ENCODE measurements at regions not wholly inside any gene's neighbourhood (a gene's known extent, or its start where the extent isn't known, plus 50 kb on each side); places are given as distances from the start of the nearest gene placed in this dataset.

DNA sequence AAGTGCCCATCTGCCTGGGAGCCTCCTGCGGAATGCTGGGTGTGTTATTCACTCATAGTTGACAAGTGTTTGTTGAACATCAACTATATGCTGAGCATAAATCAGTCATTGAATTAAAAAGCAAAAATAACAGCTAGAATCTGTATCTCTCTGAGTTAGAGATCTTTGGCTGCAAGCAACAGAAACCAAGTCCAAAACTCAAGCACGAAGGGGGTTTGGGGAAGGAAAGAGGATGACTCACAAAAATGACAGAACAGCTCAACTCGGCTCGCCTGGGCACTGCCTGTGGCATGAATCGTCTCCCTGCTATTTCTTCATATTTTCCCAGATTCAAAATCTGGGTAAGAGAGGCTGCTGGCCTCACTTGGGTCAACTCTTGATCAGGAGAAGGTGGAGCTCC is 72.6 kb upstream of the NCOR2 start:
- Histone ChIP-seq H3K27ac (no peak overlapping the region), H3K4me3 (no peak overlapping the region), H3K4me1 (peaks cover 17 to 48% (median 27%) of the 10 kb centered on the region in 3 donors), H3K36me3 (no peaks in the 10 kb centered on the region), H3K9me3 (peaks cover 0 to 5% (median 0%) of the 10 kb centered on the region in 3 donors), H3K27me3 (peaks cover 0 to 43% (median 0%) of the 10 kb centered on the region in 4 donors)
- no peak for DNase-seq
- no peak for TF ChIP-seq POLR2A (IDR thresholded peaks at IDR 0.05)
- TF ChIP-seq, protein P1, sequence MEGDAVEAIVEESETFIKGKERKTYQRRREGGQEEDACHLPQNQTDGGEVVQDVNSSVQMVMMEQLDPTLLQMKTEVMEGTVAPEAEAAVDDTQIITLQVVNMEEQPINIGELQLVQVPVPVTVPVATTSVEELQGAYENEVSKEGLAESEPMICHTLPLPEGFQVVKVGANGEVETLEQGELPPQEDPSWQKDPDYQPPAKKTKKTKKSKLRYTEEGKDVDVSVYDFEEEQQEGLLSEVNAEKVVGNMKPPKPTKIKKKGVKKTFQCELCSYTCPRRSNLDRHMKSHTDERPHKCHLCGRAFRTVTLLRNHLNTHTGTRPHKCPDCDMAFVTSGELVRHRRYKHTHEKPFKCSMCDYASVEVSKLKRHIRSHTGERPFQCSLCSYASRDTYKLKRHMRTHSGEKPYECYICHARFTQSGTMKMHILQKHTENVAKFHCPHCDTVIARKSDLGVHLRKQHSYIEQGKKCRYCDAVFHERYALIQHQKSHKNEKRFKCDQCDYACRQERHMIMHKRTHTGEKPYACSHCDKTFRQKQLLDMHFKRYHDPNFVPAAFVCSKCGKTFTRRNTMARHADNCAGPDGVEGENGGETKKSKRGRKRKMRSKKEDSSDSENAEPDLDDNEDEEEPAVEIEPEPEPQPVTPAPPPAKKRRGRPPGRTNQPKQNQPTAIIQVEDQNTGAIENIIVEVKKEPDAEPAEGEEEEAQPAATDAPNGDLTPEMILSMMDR (IDR thresholded peaks at IDR 0.05): no peak
- intact Hi-C loops (cut with DNase I): no loop called here
- WGBS, 2 donors: 8 to 24% methylated on average over 5 of the region's 5 CpGs

DNA sequence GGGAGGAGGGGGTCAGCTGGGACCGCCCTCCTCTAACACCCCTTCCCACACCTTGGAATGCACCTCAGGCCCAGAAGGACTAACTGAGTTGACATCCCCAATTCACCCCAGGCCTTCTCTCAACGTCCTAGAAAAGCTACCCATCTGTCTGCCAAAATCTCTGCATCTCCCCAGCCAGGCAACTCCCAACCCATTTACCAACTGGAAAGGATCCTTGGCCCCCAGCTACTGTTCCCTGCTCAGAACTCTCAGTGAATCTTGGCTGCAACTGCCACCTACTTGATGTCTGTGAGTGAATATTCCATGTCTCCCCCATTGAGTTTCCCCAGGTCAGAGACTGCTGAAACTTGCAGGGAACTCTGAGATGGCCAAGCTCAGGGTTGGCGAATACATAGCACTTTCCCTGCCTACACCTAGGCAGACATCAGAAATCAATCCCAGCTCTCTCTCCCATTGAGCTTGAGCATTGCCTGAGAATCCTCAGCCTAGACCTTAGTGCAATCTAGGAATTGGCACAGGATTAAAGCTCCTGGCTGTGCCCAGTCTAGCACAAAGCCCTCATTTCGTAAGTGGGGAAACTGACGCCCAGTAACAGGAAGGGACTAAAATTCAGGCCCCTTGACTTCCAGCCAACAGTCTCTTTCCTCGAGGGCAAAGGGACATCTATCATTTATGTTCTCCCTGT is 71.9 kb upstream of the NCOR2 start:
- H3K4me1 ChIP-seq: peaks cover 17 to 50% (median 27%) of the 10 kb centered on the region in 3 donors
- WGBS, 2 donors: 23 to 29% methylated on average over 6 of the region's 6 CpGs
- no peak overlapping the region for H3K4me3 ChIP-seq
- no peaks in the 10 kb centered on the region for H3K36me3 ChIP-seq
- TF ChIP-seq, protein P1 (IDR thresholded peaks at IDR 0.05): no peak
- no peak for TF ChIP-seq POLR2A (IDR thresholded peaks at IDR 0.05)
- intact Hi-C loops (cut with DNase I): no loop called here
- peaks cover 0 to 43% (median 0%) of the 10 kb centered on the region in 4 donors for H3K27me3 ChIP-seq
- H3K27ac ChIP-seq: no peak overlapping the region
- DNase-seq: no peak
- peaks cover 0 to 5% (median 0%) of the 10 kb centered on the region in 3 donors for H3K9me3 ChIP-seq

DNA sequence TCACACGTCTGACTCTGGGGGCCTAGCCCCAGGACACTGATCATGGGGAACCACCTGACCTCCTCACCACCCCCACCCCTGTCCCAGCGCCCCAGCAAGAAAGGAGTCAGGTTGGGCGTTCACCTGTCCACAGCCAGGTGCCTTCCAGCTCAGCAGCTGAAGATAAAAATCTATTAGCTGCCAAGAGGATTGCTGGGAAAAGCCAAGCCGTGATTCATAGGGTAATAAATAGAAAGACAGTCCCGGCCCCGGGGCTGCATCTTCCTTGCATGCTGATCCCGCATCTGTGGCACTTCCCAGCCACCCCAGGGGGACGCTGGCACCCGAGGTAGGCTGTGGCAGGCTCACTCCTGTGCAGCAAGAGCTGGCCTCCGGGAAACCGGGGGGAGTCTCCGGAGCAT is 70.2 kb upstream of the NCOR2 start:
- intact Hi-C loops (cut with DNase I): no loop called here
- Histone ChIP-seq H3K27me3 (peaks cover 0 to 34% (median 0%) of the 10 kb centered on the region in 4 donors), H3K36me3 (no peaks in the 10 kb centered on the region), H3K27ac (peak overlapping the region; percentile 11 to 56 (median 35)), H3K9me3 (peaks cover 0 to 5% (median 0%) of the 10 kb centered on the region in 3 donors), H3K4me3 (no peak overlapping the region), H3K4me1 (peaks cover 17 to 67% (median 37%) of the 10 kb centered on the region in 3 donors)
- TF ChIP-seq, protein P1 (IDR thresholded peaks at IDR 0.05): no peak
- no peak for TF ChIP-seq POLR2A (IDR thresholded peaks at IDR 0.05)
- DNase-seq: no peak
- 19 to 30% methylated on average over 5 to 11 of the region's 12 CpGs for WGBS, 2 donors

DNA sequence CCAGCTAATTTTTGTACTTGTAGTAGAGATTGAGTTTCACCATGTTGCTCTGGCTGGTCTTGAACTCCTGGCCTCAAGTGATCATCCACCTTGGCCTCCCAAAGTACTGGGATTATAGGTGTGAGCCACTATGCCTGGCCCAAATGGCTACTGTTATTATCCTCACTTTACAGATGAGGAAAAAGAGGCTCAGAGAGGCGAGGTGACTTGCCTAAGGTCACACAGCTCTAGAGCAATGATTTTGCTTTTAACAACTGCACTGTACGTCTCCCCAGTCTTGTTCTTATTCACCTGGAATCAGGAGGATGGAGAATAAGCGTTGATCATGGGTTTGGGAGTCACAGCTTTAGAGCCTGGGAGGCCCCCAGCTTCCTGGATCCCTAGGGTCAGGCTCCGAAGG is 69.8 kb upstream of the NCOR2 start:
- Histone ChIP-seq H3K4me3 (no peak overlapping the region), H3K9me3 (peaks cover 0 to 5% (median 0%) of the 10 kb centered on the region in 3 donors), H3K27me3 (peaks cover 0 to 34% (median 0%) of the 10 kb centered on the region in 4 donors), H3K36me3 (no peaks in the 10 kb centered on the region), H3K27ac (peak overlapping the region; percentile 11 to 56 (median 35)), H3K4me1 (peaks cover 17 to 71% (median 37%) of the 10 kb centered on the region in 3 donors)
- no peak for DNase-seq
- intact Hi-C loops (cut with DNase I): no loop called here
- WGBS, 2 donors: 40 to 48% methylated on average over 3 to 4 of the region's 4 CpGs
- TF ChIP-seq, protein P1 (IDR thresholded peaks at IDR 0.05): no peak
- no peak for TF ChIP-seq POLR2A (IDR thresholded peaks at IDR 0.05)

DNA sequence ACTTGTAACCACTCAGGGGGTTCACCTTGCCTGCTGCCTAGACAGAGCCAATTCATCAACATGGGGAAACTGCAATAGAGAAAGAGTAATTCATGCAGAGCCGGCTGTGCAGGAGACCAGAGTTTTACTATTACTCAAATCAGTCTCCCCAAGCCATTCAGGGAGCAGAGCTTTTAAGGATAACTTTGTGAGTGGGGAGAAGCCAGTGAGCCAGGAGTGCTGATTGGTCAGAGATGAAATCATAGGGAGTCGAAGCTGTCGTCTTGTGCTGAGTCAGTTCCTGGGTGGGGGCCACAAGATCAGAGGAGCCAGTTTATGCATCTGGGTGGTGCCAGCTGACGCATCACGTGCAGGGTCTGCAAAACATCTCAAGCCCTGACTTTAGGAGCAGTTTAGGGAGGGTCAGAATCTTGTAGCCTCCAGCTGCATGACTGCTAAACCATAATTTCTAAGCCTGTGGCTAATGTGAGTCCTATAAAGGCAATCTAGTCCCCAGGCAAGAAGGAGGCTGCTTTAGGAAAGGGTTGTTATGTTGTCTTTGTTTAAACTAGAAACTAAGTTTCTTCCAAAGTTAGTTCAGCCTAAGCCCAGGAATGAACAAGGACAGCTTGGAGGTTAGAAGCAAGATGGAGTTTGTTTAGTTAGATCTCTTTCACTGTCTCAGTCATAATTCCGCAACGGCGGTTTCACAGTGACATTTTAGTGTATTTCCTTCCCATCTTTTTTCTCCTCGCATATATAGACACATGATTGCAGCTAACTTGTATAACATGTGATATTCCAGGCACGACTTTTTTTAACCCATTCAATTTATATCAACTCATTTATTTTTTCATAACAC is 68.9 kb upstream of the NCOR2 start:
- peak overlapping the region; percentile 11 to 56 (median 35) for H3K27ac ChIP-seq
- H3K27me3 ChIP-seq: peaks cover 0 to 27% (median 0%) of the 10 kb centered on the region in 4 donors
- TF ChIP-seq, protein P1 (IDR thresholded peaks at IDR 0.05): no peak
- TF ChIP-seq POLR2A (IDR thresholded peaks at IDR 0.05): no peak
- no peak overlapping the region for H3K4me3 ChIP-seq
- WGBS, 2 donors: 13 to 15% methylated on average over 9 to 10 of the region's 10 CpGs
- intact Hi-C loops (cut with DNase I): no loop called here
- peaks cover 0 to 5% (median 0%) of the 10 kb centered on the region in 3 donors for H3K9me3 ChIP-seq
- H3K4me1 ChIP-seq: peaks cover 17 to 74% (median 37%) of the 10 kb centered on the region in 3 donors
- no peak for DNase-seq
- no peaks in the 10 kb centered on the region for H3K36me3 ChIP-seq
